Inferior parietal cortex (tissue), 1 donor: ENCODE measurements at regions not wholly inside any gene's neighbourhood (a gene's known extent, or its start where the extent isn't known, plus 50 kb on each side); places are given as distances from the start of the nearest gene placed in this dataset.
A peak's percentile ranks its signal among the peaks of the same experiment; 100 is the strongest.

Experiments
- DNase-seq: peaks from one replicate; pipeline ENCODE4 v3.0.0-alpha.2; 2016; ENCODE audit errors: extremely low spot score

- DNase-seq: no peak
These were observed 70.4 kb upstream of the IRF2BP2 start for GRCh38 chr1:234680331-234680904.

- DNase-seq: peak; percentile 92
These were observed 66.2 kb upstream of the IRF2BP2 start for GRCh38 chr1:234676103-234676594.

- DNase-seq: no peak
These were observed 65.6 kb upstream of the IRF2BP2 start for GRCh38 chr1:234675572-234675971.

GRCh38 chr1:234675006-234675405 lies 65.0 kb upstream of the IRF2BP2 start:
- no peak for DNase-seq

DNA sequence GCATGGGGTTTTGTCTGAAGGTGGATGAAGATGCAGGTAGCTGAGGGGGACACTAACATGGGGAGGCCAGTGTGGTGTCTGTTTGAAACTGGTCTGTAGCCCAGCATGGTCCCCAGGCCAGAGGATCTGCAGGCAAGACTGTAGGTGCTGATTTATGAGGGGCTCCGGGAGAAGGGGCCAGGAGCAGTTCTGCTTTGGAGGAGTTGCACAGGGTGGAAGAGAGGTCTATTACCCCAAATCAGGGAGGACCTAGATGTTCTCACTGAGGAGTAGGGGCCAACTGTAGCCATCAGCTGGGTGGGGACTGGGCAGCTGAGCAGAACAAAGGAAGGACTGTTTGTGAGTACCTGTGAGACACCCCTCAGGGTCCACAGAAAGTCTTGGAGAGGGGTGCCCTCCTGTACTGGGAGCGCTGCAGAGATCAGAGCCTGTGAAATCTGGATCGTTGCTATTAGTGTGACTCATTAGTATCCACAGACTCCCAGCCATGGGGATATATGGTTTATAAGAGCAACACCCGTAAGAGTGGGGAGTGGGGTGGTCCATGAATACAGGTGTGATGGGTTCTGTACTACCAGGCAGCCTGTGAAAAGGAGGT lies 64.3 kb upstream of the IRF2BP2 start:
- DNase-seq: no peak

GRCh38 chr1:234672349-234673135 lies 62.6 kb upstream of the IRF2BP2 start:
- DNase-seq: no peak

- no peak for DNase-seq
These were observed 61.1 kb upstream of the IRF2BP2 start for GRCh38 chr1:234670967-234671626.

DNA sequence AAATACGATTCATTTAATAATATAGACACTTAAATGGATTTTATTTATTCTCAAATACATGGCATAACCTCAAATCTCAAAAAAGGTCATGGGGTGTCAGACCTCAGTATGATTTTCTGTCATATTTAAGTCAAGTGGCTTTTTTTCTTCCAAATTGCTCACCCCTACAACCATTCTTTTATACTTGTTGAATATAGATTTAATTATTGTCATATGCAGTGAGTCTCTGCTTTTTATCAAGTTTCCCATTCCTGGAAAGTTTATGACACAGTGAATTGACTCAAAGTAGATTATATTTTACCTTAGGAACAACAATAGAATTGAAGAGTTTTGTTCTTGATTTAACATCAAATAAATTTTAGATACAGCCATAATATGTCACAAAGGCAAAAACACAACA lies 59.5 kb upstream of the IRF2BP2 start:
- no peak for DNase-seq

GRCh38 chr1:234668577-234668955 lies 58.6 kb upstream of the IRF2BP2 start:
- DNase-seq: no peak

DNA sequence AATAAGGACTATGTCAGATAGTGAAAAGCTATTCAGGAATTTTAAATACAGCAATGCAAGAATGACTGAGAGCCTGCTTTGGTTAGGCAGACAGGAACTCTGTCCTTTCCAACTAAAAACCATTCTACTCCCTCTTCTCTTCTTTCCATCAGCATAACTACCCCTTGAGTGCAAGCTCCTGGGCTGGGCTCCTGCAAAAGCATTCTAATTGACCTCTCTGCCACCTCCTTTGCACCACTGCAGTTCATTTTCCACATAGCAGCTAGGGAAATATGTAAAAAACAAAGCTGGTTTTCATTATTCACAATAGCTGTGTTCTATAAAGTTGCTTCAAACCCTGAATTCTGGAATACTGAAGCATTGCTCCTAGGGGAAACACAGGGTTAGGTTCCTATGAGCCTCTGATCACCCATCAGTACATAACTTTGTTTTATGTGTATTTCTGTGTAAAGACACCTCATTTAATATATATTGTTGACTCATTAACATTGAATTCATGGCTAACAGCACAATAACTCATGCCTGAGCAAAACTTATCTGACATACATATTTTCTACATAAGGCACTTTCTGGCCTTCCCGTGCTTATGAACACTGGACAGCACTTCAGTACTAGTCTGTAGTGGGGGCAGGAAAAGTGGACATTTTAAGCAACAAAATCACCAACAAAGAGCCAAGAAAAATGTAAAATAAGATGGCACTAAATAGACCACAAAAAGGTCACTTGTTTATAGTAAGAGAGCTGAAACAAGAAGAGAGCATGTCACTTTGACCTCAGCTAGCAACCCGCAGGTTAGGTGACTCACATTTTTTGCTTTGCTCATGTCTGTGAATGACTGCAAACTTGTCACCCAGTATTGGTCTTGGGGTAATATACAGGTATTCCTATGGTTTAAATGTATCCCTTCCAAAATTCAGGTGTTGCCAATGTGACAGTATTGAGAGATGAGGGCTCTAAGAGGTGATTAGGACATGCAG lies 57.9 kb upstream of the IRF2BP2 start:
- DNase-seq: no peak

- DNase-seq: no peak
These were observed 56.8 kb upstream of the IRF2BP2 start for GRCh38 chr1:234666761-234667160.

- no peak for DNase-seq
These were observed 56.1 kb upstream of the IRF2BP2 start for GRCh38 chr1:234665975-234666605.

DNA sequence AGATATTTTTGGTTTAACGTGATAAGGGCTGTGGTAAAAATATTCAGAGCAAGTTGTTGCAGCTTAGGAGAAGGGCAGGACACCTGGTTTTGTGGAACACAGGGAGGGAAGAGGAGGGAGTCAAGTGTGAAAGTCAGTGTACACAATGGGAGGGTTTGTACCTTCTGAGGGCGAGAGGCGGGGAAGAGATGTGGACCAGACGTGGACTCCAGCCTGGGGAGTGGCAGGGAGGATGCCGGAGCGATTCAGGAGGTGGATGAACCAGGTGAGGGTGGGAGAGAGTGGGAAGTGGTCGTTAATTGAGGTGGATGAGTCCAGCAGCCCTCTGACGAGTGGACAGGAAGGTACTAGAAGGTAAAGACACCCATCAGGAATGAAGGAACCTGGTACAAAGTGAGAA lies 52.2 kb upstream of the IRF2BP2 start:
- no peak for DNase-seq

- DNase-seq: no peak
These were observed 51.4 kb upstream of the IRF2BP2 start for GRCh38 chr1:234661317-234661928.

- DNase-seq: no peak
These were observed 50.7 kb upstream of the IRF2BP2 start for GRCh38 chr1:234660536-234661316.
